Sigmoid colon (tissue), 6 donors: ENCODE measurements at regions not wholly inside any gene's neighbourhood (a gene's known extent, or its start where the extent isn't known, plus 50 kb on each side); places are given as distances from the start of the nearest gene placed in this dataset.

ENCODE experiments used
- DNase-seq: peaks from one replicate; pipeline ENCODE4 v3.0.0-alpha.2; 2019
- H3K27ac ChIP-seq, 4 donors: fragments of 200-600 bp; sonication (generic); one replicate each; pipeline ENCODE4 v1.5.1; 2016 to 2019; ENCODE audit warnings: mild to moderate bottlenecking in 1 of 4
- H3K27me3 ChIP-seq, 3 donors: fragments of 200-600 bp; sonication (generic); one replicate each; pipeline ENCODE4 v1.5.1; 2019; ENCODE audit warnings: mild to moderate bottlenecking in 1 of 3
- H3K36me3 ChIP-seq, 4 donors: fragments of 200-600 bp; sonication (generic); one replicate each; pipeline ENCODE4 v1.5.1; 2016 to 2019
- H3K4me1 ChIP-seq, 4 donors: fragments of 200-600 bp; sonication (generic); one replicate each; pipeline ENCODE4 v1.5.1; 2017 to 2019
- H3K4me3 ChIP-seq, 4 donors: fragments of 200-600 bp; sonication (generic); one replicate each; pipeline ENCODE4 v1.5.1; 2017 to 2019; ENCODE audit warnings: mild to moderate bottlenecking in 2 of 4, moderate library complexity in 1 of 4
- H3K9me3 ChIP-seq, 4 donors: fragments of 200-600 bp in 3 of 4; sonication (generic) in 3 of 4; one replicate each; pipeline versions ENCODE4 v1.5.1 to v1.6.1; 2013 to 2019
- CTCF ChIP-seq, 4 experiments: fragments of 450-650 bp in 3 of 4; fragments of 200-600 bp in 1 of 4; IDR thresholded peaks; one replicate each; pipeline ENCODE4 v1.5.1; 2016 to 2019; ENCODE audit warnings: antibody characterized with exemption in 4 of 4, mild to moderate bottlenecking in 3 of 4, moderate library complexity in 2 of 4
- EP300 ChIP-seq, 4 donors: sonication (generic); formaldehyde crosslinking; IDR thresholded peaks; one replicate each; pipeline ENCODE4 v1.6.1; 2017; ENCODE audit warnings: antibody characterized with exemption in 4 of 4
- POLR2A ChIP-seq, 2 donors: fragments of 450-650 bp; IDR thresholded peaks; one replicate each; pipeline ENCODE4 v1.6.1; 2016; ENCODE audit warnings: antibody characterized with exemption in 2 of 2, mild to moderate bottlenecking in 2 of 2, moderate library complexity in 2 of 2
- POLR2AphosphoS5 ChIP-seq, 4 donors: sonication (generic); formaldehyde crosslinking; IDR thresholded peaks; one replicate each; pipeline ENCODE4 v1.6.1; 2017; ENCODE audit warnings: antibody characterized with exemption in 4 of 4
- WGBS, 2 donors: extraction: QIAGEN DNeasy Blood & Tissue Kit; methylation state at CpG; one replicate each; pipeline ENCODE4 v1.1.7; 2013; 5-methylcytosine and 5-hydroxymethylcytosine counted together
- intact Hi-C: fragments of 100-400 bp; cut with DNase I; formaldehyde crosslinking; loops from one replicate; pipeline ENCODE4 v1.15.1; 2023
- donor health status: healthy with polysubstance abuse.
- donor health status: healthy.

DNA sequence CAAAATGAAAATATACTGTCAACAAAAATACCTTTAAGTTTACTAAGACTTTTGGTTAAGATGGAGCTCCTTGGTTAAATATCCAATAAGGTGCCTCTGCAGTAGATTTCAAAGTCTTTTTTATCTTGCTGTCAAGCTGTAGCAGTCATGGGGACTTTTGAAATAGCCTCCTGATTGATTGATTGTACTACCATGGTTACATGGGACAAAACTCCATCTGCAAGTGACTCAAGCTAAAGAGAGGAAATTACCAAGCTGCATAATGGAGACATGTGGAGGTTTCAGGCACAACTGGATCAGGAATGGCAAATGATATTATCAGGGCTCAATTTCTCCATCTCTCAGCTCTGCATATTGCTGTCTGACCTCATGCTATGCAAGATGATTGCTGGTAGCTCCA is 73.4 kb upstream of the ST8SIA3 start:
- TF ChIP-seq CTCF (IDR thresholded peaks at IDR 0.05): no peak
- TF ChIP-seq POLR2AphosphoS5 (IDR thresholded peaks at IDR 0.05): no peak
- TF ChIP-seq POLR2A (IDR thresholded peaks at IDR 0.05): no peak
- TF ChIP-seq EP300 (IDR thresholded peaks at IDR 0.05): no peak
- Histone ChIP-seq H3K4me3 (no peak overlapping the region), H3K4me1 (no peaks in the 10 kb centered on the region), H3K9me3 (no peaks in the 10 kb centered on the region), H3K27me3 (no peaks in the 10 kb centered on the region), H3K27ac (no peak overlapping the region), H3K36me3 (no peaks in the 10 kb centered on the region)
- no peak for DNase-seq
- intact Hi-C loops: no loop called here

DNA sequence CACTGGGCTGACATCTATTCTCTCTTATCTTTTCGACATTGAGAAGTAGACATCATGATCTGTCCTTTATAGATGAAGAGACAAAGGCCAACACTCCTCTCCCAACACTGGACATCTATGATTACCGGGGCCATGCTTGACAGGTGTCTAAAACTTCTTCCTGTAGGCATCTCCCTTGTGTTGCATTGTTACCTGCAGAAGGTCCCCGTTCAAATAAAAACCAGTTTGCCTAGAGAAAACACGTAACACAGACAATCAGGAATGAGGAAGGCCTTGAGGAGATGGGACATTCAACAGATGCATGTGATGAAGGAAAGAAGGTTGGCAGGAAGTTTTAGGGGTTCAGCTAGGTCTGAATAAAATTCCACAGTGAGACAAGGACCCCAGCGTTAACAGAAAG is 70.8 kb upstream of the ST8SIA3 start:
- Histone ChIP-seq H3K4me3 (no peak overlapping the region), H3K36me3 (no peaks in the 10 kb centered on the region), H3K4me1 (no peaks in the 10 kb centered on the region), H3K9me3 (no peaks in the 10 kb centered on the region), H3K27ac (no peak overlapping the region), H3K27me3 (no peaks in the 10 kb centered on the region)
- no peak for DNase-seq
- intact Hi-C loops: no loop called here
- WGBS, 2 donors: 88 to 91% methylated on average over 5 of the region's 5 CpGs
- no peak for TF ChIP-seq EP300 (IDR thresholded peaks at IDR 0.05)
- no peak for TF ChIP-seq POLR2A (IDR thresholded peaks at IDR 0.05)
- TF ChIP-seq CTCF (IDR thresholded peaks at IDR 0.05): no peak
- TF ChIP-seq POLR2AphosphoS5 (IDR thresholded peaks at IDR 0.05): no peak

GRCh38 chr18:57286949-57287348 is 65.4 kb upstream of the ST8SIA3 start:
- intact Hi-C loops: no loop called here
- 81 to 84% methylated on average over 2 of the region's 2 CpGs for WGBS, 2 donors
- H3K27me3 ChIP-seq: peaks cover 0 to 4% (median 0%) of the 10 kb centered on the region in 3 donors
- H3K9me3 ChIP-seq: no peaks in the 10 kb centered on the region
- no peaks in the 10 kb centered on the region for H3K36me3 ChIP-seq
- H3K27ac ChIP-seq: no peak overlapping the region
- no peak overlapping the region for H3K4me3 ChIP-seq
- H3K4me1 ChIP-seq: no peaks in the 10 kb centered on the region
- TF ChIP-seq EP300 (IDR thresholded peaks at IDR 0.05): no peak
- no peak for TF ChIP-seq POLR2A (IDR thresholded peaks at IDR 0.05)
- no peak for TF ChIP-seq POLR2AphosphoS5 (IDR thresholded peaks at IDR 0.05)
- TF ChIP-seq CTCF (IDR thresholded peaks at IDR 0.05): no peak
- DNase-seq: no peak

DNA sequence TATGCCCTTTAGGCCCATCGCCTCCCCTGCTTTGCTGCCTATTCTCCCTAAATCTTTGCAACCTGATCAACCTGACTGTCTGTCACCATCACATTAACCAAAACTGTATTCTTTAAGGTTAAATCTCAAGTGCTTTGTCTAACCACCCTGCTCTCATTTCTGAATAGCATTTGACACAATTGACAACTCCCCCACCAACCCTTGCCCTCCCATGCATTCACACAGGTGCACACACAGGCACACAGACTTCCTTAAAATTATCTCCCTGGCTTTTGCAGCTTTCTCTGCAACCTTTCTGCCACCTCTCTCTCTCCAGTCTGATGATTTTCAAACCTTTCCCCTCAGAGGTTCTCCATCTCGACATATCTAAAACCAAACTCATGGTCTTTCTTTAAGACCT is 64.6 kb upstream of the ST8SIA3 start:
- TF ChIP-seq CTCF (IDR thresholded peaks at IDR 0.05): no peak
- no peak for TF ChIP-seq POLR2AphosphoS5 (IDR thresholded peaks at IDR 0.05)
- TF ChIP-seq EP300 (IDR thresholded peaks at IDR 0.05): no peak
- TF ChIP-seq POLR2A (IDR thresholded peaks at IDR 0.05): no peak
- 76 to 84% methylated on average over 2 of the region's 2 CpGs for WGBS, 2 donors
- DNase-seq: no peak
- peaks cover 0 to 4% (median 0%) of the 10 kb centered on the region in 3 donors for H3K27me3 ChIP-seq
- H3K4me1 ChIP-seq: no peaks in the 10 kb centered on the region
- intact Hi-C loops: no loop called here
- H3K27ac ChIP-seq: no peak overlapping the region
- no peaks in the 10 kb centered on the region for H3K36me3 ChIP-seq
- H3K4me3 ChIP-seq: no peak overlapping the region
- H3K9me3 ChIP-seq: no peaks in the 10 kb centered on the region

- TF ChIP-seq POLR2AphosphoS5 (IDR thresholded peaks at IDR 0.05) (no peak), EP300 (IDR thresholded peaks at IDR 0.05) (no peak), CTCF (IDR thresholded peaks at IDR 0.05) (no peak), POLR2A (IDR thresholded peaks at IDR 0.05) (no peak)
- H3K27me3 ChIP-seq: no peaks in the 10 kb centered on the region
- 77 to 84% methylated on average over 2 of the region's 2 CpGs for WGBS, 2 donors
- H3K36me3 ChIP-seq: no peaks in the 10 kb centered on the region
- no peaks in the 10 kb centered on the region for H3K9me3 ChIP-seq
- no peak overlapping the region for H3K4me3 ChIP-seq
- no peak overlapping the region for H3K27ac ChIP-seq
- intact Hi-C loops: no loop called here
- H3K4me1 ChIP-seq: no peaks in the 10 kb centered on the region
- no peak for DNase-seq
Observed at GRCh38 chr18:57294547-57294946, 57.8 kb upstream of the ST8SIA3 start.
